ENCODE measurements at regions not wholly inside any gene's neighbourhood (a gene's known extent, or its start where the extent isn't known, plus 50 kb on each side); places are given as distances from the start of the nearest gene placed in this dataset.

DNA sequence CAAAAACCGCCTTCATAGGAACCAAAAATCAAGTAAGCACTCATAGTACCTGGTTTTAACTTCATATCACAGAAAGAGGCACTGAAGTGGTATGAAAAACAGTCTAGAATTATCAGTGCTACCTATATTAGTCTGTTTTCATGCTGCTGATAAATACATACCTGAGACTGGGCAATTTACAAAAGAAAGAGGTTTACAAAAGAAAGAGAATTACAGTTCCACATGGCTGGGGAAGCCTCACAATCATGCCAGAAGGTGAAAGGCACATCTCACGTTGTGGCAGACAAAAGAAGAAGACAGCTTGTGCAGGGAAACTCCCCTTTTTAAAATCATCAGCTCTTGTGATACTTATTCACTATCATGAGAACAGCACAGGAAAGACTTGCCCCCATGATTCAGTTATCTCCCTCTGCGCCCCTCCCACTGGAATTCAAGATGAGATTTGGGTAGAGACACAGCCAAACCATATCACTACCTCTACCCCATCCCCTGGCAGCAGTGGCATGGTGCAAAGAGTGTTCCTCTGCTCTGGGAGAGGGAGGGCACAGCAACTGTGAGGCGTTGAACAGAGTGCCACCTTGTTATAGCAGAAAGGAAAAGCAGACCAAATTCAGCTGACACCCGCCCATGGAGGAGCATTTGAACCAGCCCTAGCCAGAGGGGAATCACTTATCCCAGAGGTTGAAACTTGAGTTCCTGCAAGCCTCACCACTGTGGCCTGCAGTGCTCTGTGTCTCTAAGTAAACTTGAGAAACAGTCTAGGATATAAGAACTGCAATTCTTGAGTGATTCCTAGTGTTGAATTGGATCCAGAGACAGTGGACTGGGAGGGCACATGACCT is 61.9 kb upstream of the PTPRZ1 start:
- no peak for DNase-seq

DNA sequence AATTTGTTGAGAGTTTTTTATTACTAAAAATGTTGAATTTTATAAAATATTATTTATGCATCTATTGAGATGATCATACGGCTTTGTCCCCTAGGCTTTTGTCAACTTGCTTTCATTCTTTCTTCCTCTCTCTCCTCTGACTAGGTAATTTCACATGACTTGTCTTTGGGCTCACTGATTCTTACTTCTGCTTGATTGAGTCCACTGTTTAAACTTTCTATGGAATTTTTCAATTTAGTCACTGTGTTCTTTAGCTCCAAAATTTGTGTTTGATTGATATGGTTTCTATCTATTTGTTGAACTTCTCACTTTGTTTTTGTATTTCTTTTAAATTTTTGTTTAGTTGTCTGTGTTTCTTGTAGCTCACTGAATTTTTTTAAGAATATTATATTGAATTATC is 65.9 kb upstream of the PTPRZ1 start:
- no peak for DNase-seq

DNA sequence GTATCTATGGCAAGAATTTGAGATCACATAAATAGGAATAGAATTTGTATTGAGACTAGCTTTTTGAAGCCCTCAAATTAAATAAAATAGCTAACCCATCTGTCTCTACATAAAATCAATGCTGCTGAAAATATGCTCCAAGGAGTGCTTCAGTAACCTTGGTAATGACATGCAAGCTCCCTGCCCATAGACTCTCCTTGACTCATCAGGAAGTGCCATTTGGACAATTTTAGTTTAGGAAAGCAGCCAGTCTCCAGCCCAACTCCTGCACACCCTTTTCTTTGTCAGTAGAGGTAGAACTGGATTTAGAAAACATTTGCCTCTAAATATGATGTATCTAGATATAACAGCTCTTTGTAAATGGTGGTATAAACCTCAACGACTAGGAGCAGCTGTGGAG is 69.9 kb upstream of the PTPRZ1 start:
- no peak for DNase-seq

DNA sequence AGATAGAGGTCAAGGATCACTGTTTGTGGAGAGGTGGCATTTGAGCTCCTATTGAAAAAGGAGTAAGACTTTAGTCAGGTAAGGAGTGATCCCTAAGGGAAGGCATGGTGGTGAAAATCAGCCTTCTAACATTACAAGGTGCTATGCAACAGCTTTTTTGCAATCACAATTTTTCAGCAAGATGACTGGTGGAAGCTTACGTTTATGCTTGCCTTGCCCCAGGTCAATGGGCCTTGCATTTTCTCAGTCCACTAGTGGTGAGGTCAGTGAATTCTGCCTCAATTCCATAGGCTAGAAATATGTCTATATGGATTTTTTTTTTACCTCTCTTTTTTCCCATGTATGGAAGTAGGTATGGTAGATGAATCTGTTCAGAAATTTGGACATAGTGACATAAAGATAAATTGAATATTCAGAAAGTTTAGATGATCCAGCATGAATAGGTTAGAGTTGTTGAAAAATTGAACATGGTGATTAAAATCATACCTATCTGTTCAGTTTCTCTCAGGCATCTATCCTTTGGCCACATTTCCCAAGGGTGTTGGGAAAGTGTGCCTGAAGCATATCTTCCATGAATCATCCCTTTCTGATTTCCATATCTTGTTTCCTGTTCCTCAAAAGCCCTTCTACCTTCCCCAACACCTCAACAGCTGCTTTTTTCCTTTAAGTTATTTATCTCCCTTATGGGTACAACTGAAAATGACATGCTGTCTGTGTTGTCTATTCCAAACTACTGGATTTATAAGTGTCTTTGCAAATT is 71.9 kb upstream of the PTPRZ1 start:
- DNase-seq, result no peak

DNA sequence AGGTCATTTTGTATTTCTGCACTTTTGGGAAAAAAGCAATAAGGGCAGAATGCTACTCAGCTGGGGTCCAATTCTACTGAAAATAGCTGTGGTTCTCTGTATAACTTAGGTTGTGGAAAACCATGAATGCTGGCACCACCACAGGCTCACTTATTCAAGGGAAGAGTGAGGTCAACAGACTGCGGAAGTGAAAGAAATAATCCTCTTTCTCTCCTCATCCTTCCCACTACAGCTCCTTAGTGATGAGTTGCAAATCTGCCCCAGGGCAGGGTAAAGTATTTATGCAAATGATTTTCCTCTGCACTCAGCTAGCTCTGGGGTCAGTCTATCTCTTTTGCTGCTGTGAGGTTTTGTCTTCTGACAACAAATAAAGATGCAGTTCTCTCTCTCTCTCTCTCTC is 74.1 kb upstream of the PTPRZ1 start:
- DNase-seq, result no peak

DNA sequence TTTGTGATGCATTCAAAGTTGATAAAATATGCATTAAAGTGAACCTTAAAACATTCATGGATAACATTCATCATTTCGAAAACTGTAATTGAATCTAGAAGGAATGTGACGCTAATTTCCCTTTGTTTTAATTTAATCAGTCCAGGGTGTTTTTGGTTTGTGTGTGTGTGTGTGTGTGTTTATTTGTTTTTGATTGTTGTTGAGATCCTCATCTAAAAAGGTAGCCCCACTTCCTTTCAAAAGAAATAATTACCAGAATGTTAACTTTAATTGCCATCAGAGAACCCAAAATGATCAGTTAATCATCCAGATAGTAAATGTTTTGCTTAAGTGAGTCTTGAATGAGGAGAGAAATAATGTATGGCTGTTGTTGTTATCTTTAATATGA is 74.5 kb upstream of the PTPRZ1 start:
- no peak for DNase-seq

DNA sequence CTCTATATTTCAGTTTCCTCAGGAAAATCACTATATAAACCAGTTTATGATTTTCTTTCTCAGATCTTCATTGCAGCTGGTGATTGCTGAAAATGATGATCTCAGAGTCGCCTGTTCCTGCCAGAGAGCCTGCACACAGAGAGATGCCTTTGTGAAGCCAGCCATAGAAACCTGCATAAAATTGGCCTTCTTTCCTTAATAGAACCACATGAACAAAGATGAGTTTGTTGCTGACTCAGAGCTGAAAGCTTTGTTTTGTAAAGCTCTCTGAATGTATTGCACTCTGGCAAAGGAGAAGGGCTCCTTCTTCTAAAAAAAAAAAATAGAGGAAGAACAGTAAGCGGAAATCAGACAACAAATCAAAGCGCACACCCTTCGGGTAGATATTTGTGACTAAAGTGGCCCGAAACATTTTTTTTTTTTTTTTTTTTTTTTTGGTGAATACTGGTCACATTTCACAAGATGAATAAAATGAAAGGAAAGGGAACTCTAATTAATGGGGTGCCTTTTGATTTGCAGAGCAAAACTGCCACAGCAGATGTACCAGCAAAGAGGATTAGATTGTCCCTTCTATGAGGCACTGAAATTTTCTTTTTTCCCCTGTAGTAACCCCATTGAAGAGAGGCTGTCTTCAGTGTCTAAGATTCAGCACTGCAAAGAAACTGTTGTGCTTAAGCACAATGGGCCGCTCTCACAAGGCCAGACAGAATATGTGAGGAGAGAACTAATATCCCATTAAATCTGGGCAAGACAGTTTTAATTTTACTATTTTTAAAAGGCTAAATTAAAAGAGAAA is 75.1 kb upstream of the PTPRZ1 start:
- DNase-seq, result no peak

DNA sequence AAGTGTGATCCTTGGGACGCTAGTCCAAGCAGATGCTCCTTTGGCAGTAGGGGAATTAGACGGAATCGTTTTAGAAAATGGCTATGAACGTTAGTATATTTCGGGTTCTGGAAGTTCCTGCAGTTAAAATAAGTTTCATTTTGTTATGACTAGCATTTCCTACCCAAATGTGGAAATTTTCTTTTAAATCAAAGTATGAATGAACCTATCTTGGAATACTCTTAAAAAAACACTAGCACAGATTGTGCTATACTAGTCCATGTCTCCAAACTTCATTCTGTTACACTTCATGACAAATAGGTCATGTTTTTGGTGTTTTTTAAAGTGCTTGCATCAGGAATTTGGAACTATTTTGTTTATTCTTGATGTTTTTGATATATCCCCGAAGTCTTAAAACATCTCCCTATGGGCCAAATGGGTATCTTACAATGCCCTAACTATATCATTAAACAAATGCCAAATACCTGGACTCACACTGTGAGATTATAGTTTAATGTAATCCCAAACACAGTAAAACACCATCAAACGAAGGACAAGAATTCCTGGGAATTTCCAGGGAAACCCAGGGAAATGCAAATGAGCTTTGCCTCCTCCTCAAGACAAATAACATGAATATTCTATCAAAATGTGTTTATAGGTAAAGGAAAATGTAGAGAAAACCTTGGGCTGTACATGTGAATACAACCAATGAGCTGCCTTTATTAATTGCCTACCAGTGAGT is 75.9 kb upstream of the PTPRZ1 start:
- DNase-seq, result no peak

DNA sequence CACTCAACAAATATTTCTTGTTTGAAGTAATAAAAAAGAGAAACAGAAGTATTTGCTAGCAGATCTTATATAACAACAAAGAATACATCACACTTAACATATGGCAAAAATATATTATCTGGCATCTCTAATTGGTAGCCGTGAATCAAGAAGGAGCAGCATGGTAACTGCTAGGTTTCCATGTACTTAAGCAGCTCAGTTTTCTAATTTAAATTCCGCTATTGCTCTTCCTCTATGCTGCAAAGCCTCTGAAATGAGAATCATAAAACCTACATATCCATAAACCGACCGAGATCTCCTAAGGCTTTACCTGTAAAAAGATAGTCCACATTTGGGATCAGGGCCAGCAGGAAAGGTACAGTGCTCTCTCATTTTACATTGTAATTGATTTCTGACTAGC is 76.6 kb upstream of the PTPRZ1 start:
- no peak for DNase-seq

DNA sequence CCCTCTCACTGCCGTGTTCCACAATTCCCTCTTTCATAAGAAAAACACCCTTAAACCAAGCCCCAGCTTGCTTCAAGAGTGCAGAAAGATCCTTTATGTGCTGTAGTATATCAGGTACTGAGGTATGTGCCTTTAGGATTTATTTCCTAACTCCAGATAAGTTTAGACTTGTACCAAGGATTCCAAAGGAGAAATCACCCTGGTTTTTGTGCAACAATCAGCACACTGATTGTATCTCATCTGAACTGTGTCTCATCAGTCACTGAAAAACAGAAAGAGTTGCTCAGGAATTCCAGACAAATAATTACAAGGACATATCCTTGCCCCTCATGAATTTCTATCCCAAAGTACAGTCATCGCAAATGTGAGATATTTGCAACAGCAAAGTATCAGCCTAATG is 77.2 kb upstream of the PTPRZ1 start:
- no peak for DNase-seq

DNA sequence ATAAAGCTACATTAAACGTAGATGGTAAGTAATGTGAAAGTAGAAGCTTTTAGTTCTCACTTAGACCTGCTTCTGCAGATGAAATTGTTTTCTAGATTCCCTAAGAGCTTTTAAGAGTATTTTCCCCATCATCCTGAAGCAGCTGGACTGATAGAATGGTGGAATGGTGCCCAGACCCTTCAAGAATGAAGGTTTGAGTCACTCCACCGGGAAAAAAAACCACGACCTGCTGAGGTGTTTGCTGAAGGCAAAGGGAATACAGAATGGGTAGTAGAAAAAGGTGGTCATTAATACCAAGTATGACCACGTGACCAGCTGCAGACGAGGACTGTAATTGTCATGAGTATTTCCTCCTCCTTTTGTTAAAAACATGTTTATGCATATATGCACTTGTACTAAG is 79.2 kb upstream of the PTPRZ1 start:
- DNase-seq, result no peak

DNA sequence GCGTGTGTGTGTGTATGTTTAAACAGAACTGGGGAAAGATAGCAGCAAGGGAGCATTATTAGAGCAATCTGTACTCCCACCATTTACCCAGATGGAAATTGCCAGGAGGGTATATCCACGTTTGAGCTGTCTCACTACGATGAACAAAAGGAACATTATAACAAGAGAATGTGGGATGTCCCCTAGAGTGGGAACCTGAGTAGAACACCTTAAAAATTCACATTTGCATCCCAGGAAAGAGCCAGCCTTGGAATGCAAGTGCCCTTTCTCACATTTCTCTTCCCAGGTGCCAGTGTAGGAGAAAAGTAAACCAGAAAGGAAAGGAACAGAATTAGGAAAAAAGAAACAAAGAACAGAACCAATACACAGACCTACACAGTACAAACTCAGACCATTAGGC is 95.3 kb upstream of the PTPRZ1 start:
- no peak for DNase-seq

DNA sequence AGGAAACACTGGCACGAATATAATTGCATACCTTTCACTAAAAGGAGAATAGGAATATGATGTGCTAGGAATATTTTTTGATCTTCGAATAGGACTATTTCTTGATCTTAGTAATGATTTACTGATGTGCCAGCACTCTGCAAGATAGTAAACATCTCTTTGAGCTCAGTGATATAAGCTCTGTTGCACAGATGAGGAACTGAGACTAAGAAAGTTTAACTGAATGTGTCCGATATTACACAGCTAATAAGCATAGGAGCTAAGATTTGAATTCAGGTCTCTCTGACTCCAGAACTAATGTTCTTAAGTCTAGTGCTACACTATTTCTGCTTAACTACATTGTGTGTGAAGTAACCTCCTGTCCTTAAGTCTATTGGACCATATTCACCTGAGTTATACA is 98.4 kb upstream of the PTPRZ1 start:
- no peak for DNase-seq

DNA sequence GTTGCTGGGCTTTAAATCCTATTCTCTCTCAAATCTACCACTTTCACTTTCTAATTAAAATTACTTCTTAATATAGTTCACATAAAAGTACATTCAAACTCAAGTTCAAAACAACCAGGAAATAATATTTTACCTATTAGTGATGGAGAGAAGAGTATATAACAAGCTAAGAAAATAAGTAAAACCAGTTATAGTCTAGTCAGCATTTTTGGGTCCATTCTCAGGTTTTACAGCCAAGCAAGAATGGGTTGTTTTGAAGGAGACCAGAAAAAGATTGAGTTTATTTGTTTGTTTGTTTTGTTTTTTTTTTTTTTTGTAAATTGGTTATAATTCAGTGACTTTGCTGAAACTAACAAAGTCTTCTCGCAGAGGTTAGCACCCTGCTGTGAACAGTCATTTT is 106.3 kb upstream of the PTPRZ1 start:
- DNase-seq, result no peak

DNA sequence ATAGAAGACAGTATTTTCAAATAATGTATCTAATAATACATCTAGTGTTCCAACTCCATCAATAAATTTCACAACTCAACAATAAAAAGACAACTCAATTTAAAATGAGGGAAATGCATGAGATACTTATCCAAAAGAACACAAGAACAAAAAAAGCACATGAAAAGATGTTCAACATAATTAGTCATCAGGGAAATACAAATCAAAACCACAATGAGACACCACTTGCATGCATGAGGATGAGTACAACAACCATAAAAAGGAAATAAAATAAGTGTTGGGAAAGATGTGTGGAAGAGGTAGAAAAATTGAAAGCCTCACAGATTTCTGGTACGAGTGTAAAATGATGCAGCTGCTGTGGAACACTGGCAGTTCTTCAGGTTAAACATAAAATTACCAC is 111.6 kb upstream of the PTPRZ1 start:
- DNase-seq, result no peak

DNA sequence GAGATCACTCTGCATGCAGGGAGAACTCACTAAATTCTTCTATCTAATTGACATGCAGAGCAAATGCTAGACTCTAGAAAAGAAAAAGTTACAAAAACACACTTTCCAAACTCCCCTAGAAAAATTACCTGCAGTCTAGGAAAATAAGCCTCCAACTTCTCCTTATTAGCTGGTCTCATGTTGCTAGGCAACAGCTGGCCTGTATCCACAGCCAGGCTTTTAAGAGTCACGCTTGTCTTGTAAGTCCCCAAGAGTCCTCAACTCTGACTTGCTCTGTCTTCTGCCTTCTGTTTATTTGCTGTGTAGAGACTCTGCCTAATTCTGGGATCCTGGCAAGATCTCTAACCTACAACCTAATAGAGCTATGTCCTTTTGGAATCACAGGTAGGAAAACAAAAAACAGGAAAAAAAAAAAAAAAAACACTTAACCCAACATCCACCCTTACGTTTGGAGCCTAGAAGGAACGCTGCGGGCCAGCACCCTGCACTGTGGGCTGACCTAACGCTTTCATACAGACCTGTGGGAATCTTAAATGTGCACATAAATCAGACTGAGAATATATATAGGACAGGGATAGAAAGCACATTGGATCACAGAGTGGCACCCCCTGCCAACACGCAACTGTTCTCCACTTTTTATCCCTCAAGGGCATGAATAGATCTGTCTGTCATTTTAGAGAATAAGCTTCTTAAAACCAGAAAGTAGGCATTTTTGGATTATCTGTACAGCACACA is 117.0 kb upstream of the PTPRZ1 start:
- DNase-seq, result no peak

DNA sequence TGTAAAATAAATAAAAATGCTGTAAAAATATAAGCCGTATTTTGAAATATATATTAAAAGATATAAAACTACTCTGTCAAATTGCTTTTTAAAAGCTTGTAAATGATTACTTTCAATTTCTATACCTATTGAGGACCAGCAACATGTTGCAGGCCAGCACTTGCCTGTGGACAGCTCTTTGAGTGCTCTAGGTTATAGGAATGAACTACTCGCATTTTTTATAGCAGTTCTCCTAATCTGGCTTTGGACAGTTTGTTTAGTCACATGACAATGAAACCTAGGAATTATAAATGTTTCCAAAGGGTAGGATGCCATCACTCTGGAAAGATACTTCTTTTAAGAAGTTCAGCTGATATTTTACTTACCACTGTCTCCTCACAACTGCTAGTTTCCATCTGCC is 117.7 kb upstream of the PTPRZ1 start:
- no peak for DNase-seq

DNA sequence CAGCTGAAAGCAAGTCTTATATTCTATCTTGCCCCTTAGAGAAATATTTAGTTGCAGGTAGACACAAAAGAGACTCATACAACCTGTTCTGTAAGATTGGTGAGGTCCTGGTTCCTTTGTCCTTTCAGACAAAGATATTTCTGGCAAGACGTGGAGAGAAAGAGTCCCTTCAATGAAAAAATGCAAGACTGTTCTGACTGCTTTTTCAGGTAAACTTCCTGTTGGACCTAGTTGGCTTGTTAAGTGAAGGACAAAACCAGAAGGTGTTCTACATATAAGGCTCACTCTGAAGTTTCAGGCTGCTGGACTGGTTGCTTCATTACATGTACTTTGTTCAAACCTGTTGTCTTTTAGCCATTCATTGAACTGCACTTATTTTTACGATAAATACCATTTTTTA is 119.0 kb upstream of the PTPRZ1 start:
- DNase-seq, result no peak

DNA sequence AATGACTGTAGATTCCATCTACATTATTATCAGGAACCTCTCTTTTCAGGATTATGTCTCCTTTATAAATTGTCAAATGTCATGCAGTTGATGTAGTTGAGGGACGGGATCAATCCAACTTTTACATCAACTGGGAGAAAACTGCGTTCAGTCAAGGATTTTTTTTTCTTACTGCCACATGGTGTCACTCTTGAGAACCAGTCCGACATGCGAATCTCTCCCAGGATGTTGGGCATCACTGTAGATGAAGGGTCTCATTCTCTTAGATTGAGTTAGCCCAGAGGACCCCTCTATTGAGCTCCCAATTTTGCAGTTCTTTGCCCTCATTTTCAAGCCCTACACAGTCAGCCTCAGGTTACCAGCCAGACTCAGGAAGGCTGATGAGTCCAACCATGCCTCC is 120.3 kb upstream of the PTPRZ1 start:
- DNase-seq, result peak; percentile 36 to 40

DNA sequence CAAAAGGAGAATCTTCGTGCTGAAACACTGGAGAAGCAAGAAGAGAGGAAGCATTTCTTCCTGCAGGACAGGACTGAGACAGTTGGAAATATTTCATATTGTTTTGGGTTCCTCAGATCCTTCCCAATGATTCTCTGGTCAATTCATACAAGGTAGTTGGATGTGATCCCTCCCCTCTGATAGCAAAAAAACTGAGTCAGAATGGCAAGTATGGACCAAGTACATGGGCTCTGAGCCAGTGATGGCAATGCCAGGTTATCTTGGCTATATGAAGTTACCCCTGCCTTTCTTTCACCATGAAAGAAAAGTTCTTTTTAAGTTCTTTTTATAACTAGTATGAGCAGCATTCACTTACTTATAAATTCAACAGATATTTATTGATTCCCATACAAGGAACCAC is 124.4 kb upstream of the PTPRZ1 start:
- DNase-seq, result no peak

DNA sequence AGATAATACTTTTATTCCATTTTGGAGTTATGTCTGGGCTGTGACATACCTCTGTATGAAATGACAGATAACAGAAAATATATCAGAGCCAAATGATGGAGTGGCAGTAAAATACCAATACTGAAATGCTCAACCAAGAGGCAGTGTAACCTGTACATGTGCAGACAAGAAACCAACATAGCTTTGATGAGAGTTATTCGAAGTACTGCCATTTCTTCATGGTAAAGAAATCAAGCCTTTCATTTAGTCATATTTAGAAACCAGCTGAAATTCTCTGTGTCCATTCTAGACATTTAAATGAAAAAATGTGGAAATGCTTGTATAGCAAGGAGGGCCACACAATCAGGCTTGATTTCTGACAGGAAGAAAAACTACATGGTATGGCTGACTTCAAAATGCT is 127.1 kb upstream of the PTPRZ1 start:
- no peak for DNase-seq

DNA sequence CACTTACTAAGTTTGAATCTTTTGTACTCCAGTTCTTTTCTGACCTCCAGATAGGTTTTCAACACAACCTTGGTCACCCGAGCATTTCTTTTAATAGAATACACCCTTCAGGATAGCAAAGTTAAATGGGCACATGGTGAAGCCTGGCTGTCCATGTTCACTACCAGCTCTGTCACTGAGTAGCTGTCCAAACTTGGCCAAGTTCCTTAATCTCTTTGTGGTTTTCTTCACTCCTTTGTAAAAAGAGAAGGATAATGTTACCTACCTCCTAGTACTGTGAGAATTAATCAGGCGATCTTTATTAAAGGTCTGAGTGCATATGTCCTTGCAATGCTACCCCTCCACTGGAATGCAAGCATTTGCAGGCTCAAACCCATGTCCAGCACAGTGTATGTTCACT is 128.1 kb upstream of the PTPRZ1 start:
- peak in 1 of 2 experiments; percentile 9 for DNase-seq

All from Kasumi-1 (cell line).